GM19455 (cell line): ENCODE measurements at regions not wholly inside any gene's neighbourhood (a gene's known extent, or its start where the extent isn't known, plus 50 kb on each side); places are given as distances from the start of the nearest gene placed in this dataset.

Experiments used
- ATAC-seq: cut with Tn5 transposase; IDR thresholded peaks from one replicate; pipeline ENCODE4 v1.9.1; 2021; ENCODE audit not compliant: unreplicated experiment

GRCh38 chr3:27861046-27862036 is 139.2 kb upstream of the EOMES start:
- no peak for ATAC-seq

- ATAC-seq = no peak
Observed at GRCh38 chr3:27865731-27866130, 143.6 kb upstream of the EOMES start.

- ATAC-seq = no peak
Observed at GRCh38 chr3:27869152-27869551, 147.0 kb upstream of the EOMES start.

GRCh38 chr3:27877061-27878013 is 155.2 kb upstream of the EOMES start:
- no peak for ATAC-seq

GRCh38 chr3:27878014-27878383 is 155.9 kb upstream of the EOMES start:
- no peak for ATAC-seq

GRCh38 chr3:27880969-27881892 is 159.1 kb upstream of the EOMES start:
- ATAC-seq = no peak

- no peak for ATAC-seq
Observed at GRCh38 chr3:27883266-27883665, 161.1 kb upstream of the EOMES start.

GRCh38 chr3:27885641-27886040 is 163.5 kb upstream of the EOMES start:
- ATAC-seq = no peak

- ATAC-seq = no peak
Observed at GRCh38 chr3:27888562-27888961, 166.4 kb upstream of the EOMES start.

- ATAC-seq = no peak
Observed at GRCh38 chr3:27889745-27890144, 167.6 kb upstream of the EOMES start.

GRCh38 chr3:27900316-27900715 is 178.2 kb upstream of the EOMES start:
- no peak for ATAC-seq

GRCh38 chr3:27903446-27903845 is 181.3 kb upstream of the EOMES start:
- ATAC-seq = no peak

- ATAC-seq = no peak
Observed at GRCh38 chr3:27905625-27906024, 183.5 kb upstream of the EOMES start.

GRCh38 chr3:27907148-27907547 is 185.0 kb upstream of the EOMES start:
- ATAC-seq = no peak

GRCh38 chr3:27907929-27908328 is 185.8 kb upstream of the EOMES start:
- ATAC-seq = no peak

GRCh38 chr3:27910456-27910855 is 188.3 kb upstream of the EOMES start:
- no peak for ATAC-seq

GRCh38 chr3:27914199-27914598 is 192.1 kb upstream of the EOMES start:
- ATAC-seq = no peak

- ATAC-seq = no peak
Observed at GRCh38 chr3:27923349-27924068, 201.4 kb upstream of the EOMES start.

GRCh38 chr3:27927882-27928281 is 205.8 kb upstream of the EOMES start:
- ATAC-seq = no peak

GRCh38 chr3:27930052-27930602 is 208.0 kb upstream of the EOMES start:
- no peak for ATAC-seq
